Activated CD4-positive, alpha-beta memory T cell treated with anti-CD3 and anti-CD28 coated beads for 36 hours (primary cell): ENCODE measurements at regions not wholly inside any gene's neighbourhood (a gene's known extent, or its start where the extent isn't known, plus 50 kb on each side); places are given as distances from the start of the nearest gene placed in this dataset.

Experiments
- CTCF ChIA-PET: fragments of 350-600 bp; sonication (Branson Sonifier 250); formaldehyde crosslinking; loops from one replicate; lab custom pipeline; 2021; ENCODE audit warnings: antibody characterized with exemption, inconsistent platforms; lab: Charles Lee
- POLR2A ChIA-PET: fragments of 350-600 bp; sonication (Branson Sonifier 250); formaldehyde crosslinking; loops from one replicate; lab custom pipeline; 2021; ENCODE audit warnings: antibody characterized with exemption; lab: Charles Lee
- DNase-seq: peaks from one replicate; pipeline ENCODE4 v3.0.0-alpha.2; 2020
- H3K27ac Mint-ChIP-seq: one replicate; pipeline ENCODE4 v1.8.0; 2021; ENCODE audit warnings: mixed read lengths
- H3K27me3 Mint-ChIP-seq: one replicate; pipeline ENCODE4 v1.8.0; 2021; ENCODE audit warnings: mixed read lengths
- H3K36me3 Mint-ChIP-seq: one replicate; pipeline ENCODE4 v1.8.0; 2021; ENCODE audit warnings: mixed read lengths
- H3K4me1 Mint-ChIP-seq: one replicate; pipeline ENCODE4 v1.8.0; 2021; ENCODE audit warnings: low read depth, mixed read lengths
- H3K4me3 Mint-ChIP-seq: one replicate; pipeline ENCODE4 v1.8.0; 2021; ENCODE audit warnings: mild to moderate bottlenecking, mixed read lengths
- H3K9me3 Mint-ChIP-seq: one replicate; pipeline ENCODE4 v1.8.0; 2021; ENCODE audit warnings: mixed read lengths
- intact Hi-C: fragments of 100-400 bp; cut with micrococcal nuclease; formaldehyde crosslinking; loops from one replicate; pipeline ENCODE4 v1.15.1; 2023

GRCh38 chr18:2274613-2275012 is 296.7 kb downstream of the METTL4 start:
- POLR2A ChIA-PET = no interaction called here
- Mint-ChIP-seq H3K4me3 (no peak overlapping the region), H3K27ac (no peak overlapping the region), H3K27me3 (peaks cover 1% of the 10 kb centered on the region), H3K4me1 (no peaks in the 10 kb centered on the region), H3K36me3 (no peaks in the 10 kb centered on the region), H3K9me3 (no peaks in the 10 kb centered on the region)
- DNase-seq = no peak
- intact Hi-C loops = no loop called here
- CTCF ChIA-PET = no interaction called here

GRCh38 chr18:2281086-2281485 is 290.2 kb downstream of the METTL4 start:
- ChIA-PET POLR2A (no interaction called here), CTCF (no interaction called here)
- Mint-ChIP-seq H3K27me3 (no peaks in the 10 kb centered on the region), H3K27ac (no peak overlapping the region), H3K9me3 (no peaks in the 10 kb centered on the region), H3K36me3 (no peaks in the 10 kb centered on the region), H3K4me3 (no peak overlapping the region), H3K4me1 (no peaks in the 10 kb centered on the region)
- no peak for DNase-seq
- intact Hi-C loops = no loop called here

- no peaks in the 10 kb centered on the region for H3K9me3 Mint-ChIP-seq
- CTCF ChIA-PET = no interaction called here
- H3K4me1 Mint-ChIP-seq = no peaks in the 10 kb centered on the region
- DNase-seq = no peak
- H3K27me3 Mint-ChIP-seq = no peaks in the 10 kb centered on the region
- intact Hi-C loops = no loop called here
- no peaks in the 10 kb centered on the region for H3K36me3 Mint-ChIP-seq
- no peak overlapping the region for H3K4me3 Mint-ChIP-seq
- H3K27ac Mint-ChIP-seq = no peak overlapping the region
- POLR2A ChIA-PET = no interaction called here
These were observed 289.6 kb downstream of the METTL4 start for GRCh38 chr18:2281523-2282199.

GRCh38 chr18:2293109-2293839 is 278.0 kb downstream of the METTL4 start:
- POLR2A ChIA-PET = no interaction called here
- peak; percentile 11 for DNase-seq
- CTCF ChIA-PET = no interaction called here
- Mint-ChIP-seq H3K36me3 (no peaks in the 10 kb centered on the region), H3K4me3 (no peak overlapping the region), H3K4me1 (no peaks in the 10 kb centered on the region), H3K9me3 (no peaks in the 10 kb centered on the region), H3K27ac (no peak overlapping the region), H3K27me3 (peaks cover 21% of the 10 kb centered on the region)
- intact Hi-C loops = no loop called here

- intact Hi-C loops = no loop called here
- ChIA-PET POLR2A (no interaction called here), CTCF (no interaction called here)
- Mint-ChIP-seq H3K9me3 (no peaks in the 10 kb centered on the region), H3K27ac (no peak overlapping the region), H3K36me3 (no peaks in the 10 kb centered on the region), H3K27me3 (peaks cover 5% of the 10 kb centered on the region), H3K4me3 (no peak overlapping the region), H3K4me1 (no peaks in the 10 kb centered on the region)
- no peak for DNase-seq
These were observed 270.0 kb downstream of the METTL4 start for GRCh38 chr18:2301316-2301715.

- Mint-ChIP-seq H3K4me1 (no peaks in the 10 kb centered on the region), H3K27ac (no peak overlapping the region), H3K36me3 (no peaks in the 10 kb centered on the region), H3K27me3 (peaks cover 5% of the 10 kb centered on the region), H3K9me3 (no peaks in the 10 kb centered on the region), H3K4me3 (no peak overlapping the region)
- CTCF ChIA-PET = no interaction called here
- intact Hi-C loops = no loop called here
- POLR2A ChIA-PET = no interaction called here
- no peak for DNase-seq
These were observed 269.3 kb downstream of the METTL4 start for GRCh38 chr18:2302012-2302411.

- POLR2A ChIA-PET = no interaction called here
- no peak for DNase-seq
- H3K27me3 Mint-ChIP-seq = peaks cover 6% of the 10 kb centered on the region
- no peaks in the 10 kb centered on the region for H3K9me3 Mint-ChIP-seq
- CTCF ChIA-PET = no interaction called here
- no peaks in the 10 kb centered on the region for H3K36me3 Mint-ChIP-seq
- intact Hi-C loops = no loop called here
- H3K27ac Mint-ChIP-seq = no peak overlapping the region
- no peaks in the 10 kb centered on the region for H3K4me1 Mint-ChIP-seq
- no peak overlapping the region for H3K4me3 Mint-ChIP-seq
These were observed 268.4 kb downstream of the METTL4 start for GRCh38 chr18:2302628-2303516.

GRCh38 chr18:2303517-2304238 is 267.6 kb downstream of the METTL4 start:
- intact Hi-C loops = no loop called here
- H3K4me3 Mint-ChIP-seq = no peak overlapping the region
- peaks cover 6% of the 10 kb centered on the region for H3K27me3 Mint-ChIP-seq
- ChIA-PET POLR2A (no interaction called here), CTCF (no interaction called here)
- H3K9me3 Mint-ChIP-seq = no peaks in the 10 kb centered on the region
- H3K4me1 Mint-ChIP-seq = no peaks in the 10 kb centered on the region
- no peak for DNase-seq
- no peaks in the 10 kb centered on the region for H3K36me3 Mint-ChIP-seq
- no peak overlapping the region for H3K27ac Mint-ChIP-seq

- intact Hi-C loops = no loop called here
- Mint-ChIP-seq H3K36me3 (no peaks in the 10 kb centered on the region), H3K4me1 (no peaks in the 10 kb centered on the region), H3K4me3 (no peak overlapping the region), H3K9me3 (no peaks in the 10 kb centered on the region), H3K27ac (no peak overlapping the region), H3K27me3 (peaks cover 5% of the 10 kb centered on the region)
- no peak for DNase-seq
- CTCF ChIA-PET = no interaction called here
- POLR2A ChIA-PET = no interaction called here
These were observed 266.7 kb downstream of the METTL4 start for GRCh38 chr18:2304378-2305175.

- H3K9me3 Mint-ChIP-seq = no peaks in the 10 kb centered on the region
- ChIA-PET CTCF (interaction anchor here (0.7 kb wide), 1 partner anchor 19 kb away, joined by 3 read pairs; no protein-coding TSS in a partner anchor), POLR2A (no interaction called here)
- no peak overlapping the region for H3K4me3 Mint-ChIP-seq
- H3K27me3 Mint-ChIP-seq = peaks cover 11% of the 10 kb centered on the region
- H3K4me1 Mint-ChIP-seq = no peaks in the 10 kb centered on the region
- no peaks in the 10 kb centered on the region for H3K36me3 Mint-ChIP-seq
- intact Hi-C loops = no loop called here
- no peak for DNase-seq
- no peak overlapping the region for H3K27ac Mint-ChIP-seq
These were observed 264.7 kb downstream of the METTL4 start for GRCh38 chr18:2306606-2307005.

- H3K4me3 Mint-ChIP-seq = no peak overlapping the region
- H3K36me3 Mint-ChIP-seq = no peaks in the 10 kb centered on the region
- H3K27ac Mint-ChIP-seq = no peak overlapping the region
- peaks cover 10% of the 10 kb centered on the region for H3K27me3 Mint-ChIP-seq
- no peaks in the 10 kb centered on the region for H3K4me1 Mint-ChIP-seq
- DNase-seq = no peak
- POLR2A ChIA-PET = no interaction called here
- CTCF ChIA-PET = no interaction called here
- H3K9me3 Mint-ChIP-seq = no peaks in the 10 kb centered on the region
- intact Hi-C loops = no loop called here
These were observed 260.4 kb downstream of the METTL4 start for GRCh38 chr18:2310886-2311285.
